Mesenchymal stem cell (in vitro differentiated cells and primary cell): ENCODE measurements at regions not wholly inside any gene's neighbourhood (a gene's known extent, or its start where the extent isn't known, plus 50 kb on each side); places are given as distances from the start of the nearest gene placed in this dataset.

Experiments used
- DNase-seq: peaks from one replicate; pipeline ENCODE4 v3.0.0-alpha.2; 2013
- H2AFZ ChIP-seq: one replicate; pipeline ENCODE4 v1.6.1; 2013; ENCODE audit warnings: low read depth, mild to moderate bottlenecking, control low read depth, inconsistent platforms, low read length, moderate library complexity
- H2AK5ac ChIP-seq: 2 replicates; pipeline ENCODE4 v1.6.1; 2013; ENCODE audit warnings: low read length, moderate library complexity, mild to moderate bottlenecking, inconsistent platforms; ENCODE audit not compliant: severe bottlenecking
- H2BK120ac ChIP-seq: one replicate; pipeline ENCODE4 v1.6.1; 2013; ENCODE audit warnings: low read depth, mild to moderate bottlenecking, inconsistent platforms, low read length, moderate library complexity
- H2BK12ac ChIP-seq, 2 experiments: one replicate each; pipeline ENCODE4 v1.6.1; 2013; ENCODE audit warnings: inconsistent platforms in 2 of 2, low read length in 2 of 2, mild to moderate bottlenecking in 2 of 2, moderate library complexity in 2 of 2, control low read depth in 1 of 2
- H2BK15ac ChIP-seq: one replicate; pipeline ENCODE4 v1.6.1; 2013; ENCODE audit warnings: mild to moderate bottlenecking, low read depth, inconsistent platforms; ENCODE audit not compliant: poor library complexity, severe bottlenecking
- H2BK5ac ChIP-seq: 2 replicates; pipeline ENCODE4 v1.6.1; 2013; ENCODE audit warnings: low read depth, mild to moderate bottlenecking, low read length, control low read depth, inconsistent platforms; ENCODE audit not compliant: poor library complexity, severe bottlenecking
- H3K14ac ChIP-seq, 2 experiments: one replicate each; pipeline ENCODE4 v1.6.1; 2013; ENCODE audit warnings: inconsistent platforms in 2 of 2, low read length in 2 of 2, control low read depth in 1 of 2, mild to moderate bottlenecking in 1 of 2, moderate library complexity in 1 of 2
- H3K18ac ChIP-seq, 2 experiments: one replicate each; pipeline ENCODE4 v1.6.1; 2013; ENCODE audit warnings: inconsistent platforms in 2 of 2, low read length in 2 of 2, control low read depth in 1 of 2, low read depth in 1 of 2, mild to moderate bottlenecking in 1 of 2
- H3K23ac ChIP-seq, 2 experiments: one replicate each; pipeline ENCODE4 v1.6.1; 2013; ENCODE audit warnings: inconsistent platforms in 2 of 2, low read length in 2 of 2, mild to moderate bottlenecking in 2 of 2, moderate library complexity in 2 of 2, control low read depth in 1 of 2
- H3K27ac ChIP-seq: 2 replicates; pipeline ENCODE4 v1.5.1; 2013; ENCODE audit warnings: mild to moderate bottlenecking, moderate library complexity, low read length, control low read depth, inconsistent platforms; ENCODE audit not compliant: poor library complexity, severe bottlenecking
- H3K27me3 ChIP-seq, 2 experiments: 2 replicates each; pipeline versions ENCODE4 v1.6.1 to v1.7.0; 2013; ENCODE audit warnings: low read length in 2 of 2, mild to moderate bottlenecking in 2 of 2, moderate library complexity in 2 of 2, control low read depth in 1 of 2, inconsistent platforms in 1 of 2; ENCODE audit not compliant: control insufficient read depth in 1 of 2, insufficient read depth in 1 of 2
- H3K36me3 ChIP-seq, 2 experiments: 2 replicates each; pipeline versions ENCODE4 v1.6.1 to v1.7.0; 2013; ENCODE audit warnings: low read length in 2 of 2, control low read depth in 1 of 2, inconsistent platforms in 1 of 2, low read depth in 1 of 2, mild to moderate bottlenecking in 1 of 2; ENCODE audit not compliant: insufficient read depth in 2 of 2, control insufficient read depth in 1 of 2
- H3K4ac ChIP-seq, 2 experiments: one replicate each; pipeline ENCODE4 v1.6.1; 2013; ENCODE audit warnings: inconsistent platforms in 2 of 2, low read length in 2 of 2, mild to moderate bottlenecking in 2 of 2, moderate library complexity in 2 of 2, control low read depth in 1 of 2, low read depth in 1 of 2
- H3K4me1 ChIP-seq: 2 replicates; pipeline ENCODE4 v1.6.1; 2013; ENCODE audit warnings: low read depth, low read length, control low read depth; ENCODE audit not compliant: control insufficient read depth, insufficient read depth
- H3K4me2 ChIP-seq: 2 replicates; pipeline ENCODE4 v1.6.1; 2013; ENCODE audit warnings: low read length, mild to moderate bottlenecking, inconsistent platforms; ENCODE audit not compliant: poor library complexity, severe bottlenecking
- H3K4me3 ChIP-seq, 2 experiments: 2 replicates each; pipeline versions ENCODE4 v1.5.1 to v1.7.0; 2013; ENCODE audit warnings: low read length in 2 of 2, mild to moderate bottlenecking in 2 of 2, control low read depth in 1 of 2, low read depth in 1 of 2; ENCODE audit not compliant: insufficient read depth in 1 of 2
- H3K79me1 ChIP-seq: replicated peaks from 2 replicates; pipeline ENCODE4 v1.6.1; 2013; ENCODE audit warnings: mild to moderate bottlenecking, control low read depth, low read length, inconsistent platforms; ENCODE audit not compliant: poor library complexity, severe bottlenecking
- H3K9ac ChIP-seq: 2 replicates; pipeline ENCODE4 v1.7.0; 2013; ENCODE audit warnings: mild to moderate bottlenecking, low read length, moderate library complexity
- H3K9me3 ChIP-seq: 2 replicates; pipeline ENCODE4 v1.7.0; 2013; ENCODE audit warnings: mild to moderate bottlenecking, low read length; ENCODE audit not compliant: control insufficient read depth
- H4K8ac ChIP-seq: one replicate; pipeline ENCODE4 v1.6.1; 2013; ENCODE audit warnings: inconsistent platforms, mild to moderate bottlenecking, low read length, moderate library complexity
- H4K91ac ChIP-seq: one replicate; pipeline ENCODE4 v1.6.1; 2013; ENCODE audit warnings: mild to moderate bottlenecking, low read length, inconsistent platforms
- WGBS: methylation state at CpG from one replicate; pipeline ENCODE4 v1.1.7; 2013; ENCODE audit warnings: mixed read lengths; 5-methylcytosine and 5-hydroxymethylcytosine counted together

GRCh38 chr2:216927163-216927562 is 67.3 kb upstream of the TNP1 start:
- Histone ChIP-seq H3K36me3 (no peaks in the 10 kb centered on the region), H3K4me1 (no peaks in the 10 kb centered on the region), H2AK5ac (no peak overlapping the region), H3K23ac (no peak overlapping the region), H4K8ac (no peak overlapping the region), H3K27ac (no peak overlapping the region), H2BK15ac (no peak overlapping the region), H3K27me3 (peaks cover 0 to 5% of the 10 kb centered on the region in 2 experiments), H2BK5ac (no peak overlapping the region), H2BK120ac (no peak overlapping the region), H3K18ac (no peak overlapping the region), H3K9ac (no peak overlapping the region), H3K4me3 (no peak overlapping the region), H2BK12ac (no peak overlapping the region), H4K91ac (no peak overlapping the region), H3K79me1 (no peaks in the 10 kb centered on the region), H3K4me2 (no peak overlapping the region), H3K9me3 (no peaks in the 10 kb centered on the region), H3K14ac (no peak overlapping the region), H3K4ac (no peak overlapping the region), H2AFZ (no peak overlapping the region)
- DNase-seq: no peak
- WGBS: 72% methylated on average over 5 of the region's 5 CpGs

GRCh38 chr2:216925636-216926366 is 65.9 kb upstream of the TNP1 start:
- H3K4me2 ChIP-seq: no peak overlapping the region
- H3K23ac ChIP-seq: no peak overlapping the region
- whole genome bisulfite sequencing: 81% methylated on average over 6 of the region's 6 CpGs
- peaks cover 0 to 5% of the 10 kb centered on the region in 2 experiments for H3K27me3 ChIP-seq
- H3K9ac ChIP-seq: no peak overlapping the region
- no peaks in the 10 kb centered on the region for H3K36me3 ChIP-seq
- H4K8ac ChIP-seq: no peak overlapping the region
- H3K27ac ChIP-seq: no peak overlapping the region
- no peak overlapping the region for H2BK12ac ChIP-seq
- peak overlapping the region; percentile 8 for H2BK15ac ChIP-seq
- no peak overlapping the region for H2BK120ac ChIP-seq
- no peak overlapping the region for H3K4me3 ChIP-seq
- no peaks in the 10 kb centered on the region for H3K9me3 ChIP-seq
- no peak overlapping the region for H3K14ac ChIP-seq
- no peak overlapping the region for H3K4ac ChIP-seq
- no peak overlapping the region for H2BK5ac ChIP-seq
- no peak overlapping the region for H2AFZ ChIP-seq
- no peaks in the 10 kb centered on the region for H3K4me1 ChIP-seq
- H2AK5ac ChIP-seq: no peak overlapping the region
- no peak overlapping the region for H4K91ac ChIP-seq
- DNase-seq: no peak
- no peaks in the 10 kb centered on the region for H3K79me1 ChIP-seq
- no peak overlapping the region for H3K18ac ChIP-seq

- Histone ChIP-seq H2BK120ac (no peak overlapping the region), H3K14ac (no peak overlapping the region), H3K4me1 (no peaks in the 10 kb centered on the region), H2AK5ac (no peak overlapping the region), H2AFZ (no peak overlapping the region), H3K27ac (no peak overlapping the region), H3K18ac (no peak overlapping the region), H3K79me1 (no peaks in the 10 kb centered on the region), H3K4me3 (no peak overlapping the region), H2BK15ac (no peak overlapping the region), H2BK12ac (no peak overlapping the region), H3K9ac (no peak overlapping the region), H4K91ac (no peak overlapping the region), H3K9me3 (no peaks in the 10 kb centered on the region), H3K4ac (no peak overlapping the region), H3K4me2 (no peak overlapping the region), H4K8ac (no peak overlapping the region), H3K36me3 (no peaks in the 10 kb centered on the region), H3K27me3 (peaks cover 0 to 5% of the 10 kb centered on the region in 2 experiments), H3K23ac (no peak overlapping the region), H2BK5ac (no peak overlapping the region)
- DNase-seq: no peak
- 94% methylated on average over 3 of the region's 4 CpGs for WGBS
Observed at GRCh38 chr2:216925006-216925405, 65.1 kb upstream of the TNP1 start.

- no peaks in the 10 kb centered on the region for H3K9me3 ChIP-seq
- DNase-seq: no peak
- no peak overlapping the region for H2AFZ ChIP-seq
- H4K91ac ChIP-seq: no peak overlapping the region
- no peak overlapping the region for H3K4ac ChIP-seq
- H2BK15ac ChIP-seq: no peak overlapping the region
- no peak overlapping the region for H3K9ac ChIP-seq
- no peak overlapping the region for H3K4me2 ChIP-seq
- H3K4me1 ChIP-seq: no peaks in the 10 kb centered on the region
- H3K4me3 ChIP-seq: no peak overlapping the region
- H4K8ac ChIP-seq: no peak overlapping the region
- no peak overlapping the region for H2BK12ac ChIP-seq
- H3K27me3 ChIP-seq: peaks cover 0 to 5% of the 10 kb centered on the region in 2 experiments
- no peak overlapping the region for H2BK120ac ChIP-seq
- no peak overlapping the region for H2AK5ac ChIP-seq
- H2BK5ac ChIP-seq: no peak overlapping the region
- no peak overlapping the region for H3K18ac ChIP-seq
- H3K14ac ChIP-seq: no peak overlapping the region
- no peak overlapping the region for H3K23ac ChIP-seq
- 100% methylated on average over 1 of the region's 3 CpGs for WGBS
- H3K79me1 ChIP-seq: no peaks in the 10 kb centered on the region
- no peaks in the 10 kb centered on the region for H3K36me3 ChIP-seq
- H3K27ac ChIP-seq: no peak overlapping the region
Observed at GRCh38 chr2:216923706-216924105, 63.8 kb upstream of the TNP1 start.
